Astrocyte of the spinal cord (primary cell): ENCODE measurements at regions not wholly inside any gene's neighbourhood (a gene's known extent, or its start where the extent isn't known, plus 50 kb on each side); places are given as distances from the start of the nearest gene placed in this dataset.
A peak's percentile ranks its signal among the peaks of the same experiment; 100 is the strongest.

ENCODE experiments used
- DNase-seq: peaks from one replicate; pipeline ENCODE4 v3.0.0; 2011; ENCODE audit warnings: low read depth, low spot score
- H3K4me3 ChIP-seq: 2 replicates; pipeline ENCODE4 v1.5.1; 2011; ENCODE audit warnings: low read depth, mild to moderate bottlenecking, low read length, moderate library complexity
- in situ Hi-C: cut with HindIII; loops from 2 replicates; pipeline ENCODE4 v1.10.0; 2017; ENCODE audit warnings: low sequenced_read_pairs
- TF ChIP-seq, protein P1 (sequence below): IDR thresholded peaks from 2 replicates; pipeline ENCODE4 v1.5.1; 2012; ENCODE audit warnings: low read depth, mild to moderate bottlenecking, low read length, inconsistent platforms

DNA sequence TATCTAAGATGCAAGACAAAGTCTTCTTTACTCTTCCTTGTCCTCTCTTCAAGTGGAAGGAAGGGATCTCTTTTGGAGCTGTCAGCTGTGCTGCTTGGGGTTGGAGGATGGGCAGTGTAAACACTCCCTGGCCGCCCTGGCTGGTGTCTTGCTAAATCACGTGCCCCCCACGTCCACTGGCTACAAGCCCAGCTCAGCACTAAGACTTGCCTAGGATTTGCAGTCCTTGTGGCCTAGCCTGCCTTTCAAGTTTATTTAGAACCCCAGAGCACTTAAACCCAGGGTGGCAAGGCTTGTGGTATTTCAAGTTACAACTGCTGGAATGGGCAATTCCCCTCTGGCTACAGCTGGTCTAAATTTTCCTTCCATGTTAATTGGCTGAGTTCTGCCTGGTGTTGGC is 272.4 kb upstream of the MYO3A start:
- DNase-seq = no peak
- no peak overlapping the region for H3K4me3 ChIP-seq
- TF ChIP-seq, protein P1, sequence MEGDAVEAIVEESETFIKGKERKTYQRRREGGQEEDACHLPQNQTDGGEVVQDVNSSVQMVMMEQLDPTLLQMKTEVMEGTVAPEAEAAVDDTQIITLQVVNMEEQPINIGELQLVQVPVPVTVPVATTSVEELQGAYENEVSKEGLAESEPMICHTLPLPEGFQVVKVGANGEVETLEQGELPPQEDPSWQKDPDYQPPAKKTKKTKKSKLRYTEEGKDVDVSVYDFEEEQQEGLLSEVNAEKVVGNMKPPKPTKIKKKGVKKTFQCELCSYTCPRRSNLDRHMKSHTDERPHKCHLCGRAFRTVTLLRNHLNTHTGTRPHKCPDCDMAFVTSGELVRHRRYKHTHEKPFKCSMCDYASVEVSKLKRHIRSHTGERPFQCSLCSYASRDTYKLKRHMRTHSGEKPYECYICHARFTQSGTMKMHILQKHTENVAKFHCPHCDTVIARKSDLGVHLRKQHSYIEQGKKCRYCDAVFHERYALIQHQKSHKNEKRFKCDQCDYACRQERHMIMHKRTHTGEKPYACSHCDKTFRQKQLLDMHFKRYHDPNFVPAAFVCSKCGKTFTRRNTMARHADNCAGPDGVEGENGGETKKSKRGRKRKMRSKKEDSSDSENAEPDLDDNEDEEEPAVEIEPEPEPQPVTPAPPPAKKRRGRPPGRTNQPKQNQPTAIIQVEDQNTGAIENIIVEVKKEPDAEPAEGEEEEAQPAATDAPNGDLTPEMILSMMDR = no peak
- in situ Hi-C loops = no loop called here

DNA sequence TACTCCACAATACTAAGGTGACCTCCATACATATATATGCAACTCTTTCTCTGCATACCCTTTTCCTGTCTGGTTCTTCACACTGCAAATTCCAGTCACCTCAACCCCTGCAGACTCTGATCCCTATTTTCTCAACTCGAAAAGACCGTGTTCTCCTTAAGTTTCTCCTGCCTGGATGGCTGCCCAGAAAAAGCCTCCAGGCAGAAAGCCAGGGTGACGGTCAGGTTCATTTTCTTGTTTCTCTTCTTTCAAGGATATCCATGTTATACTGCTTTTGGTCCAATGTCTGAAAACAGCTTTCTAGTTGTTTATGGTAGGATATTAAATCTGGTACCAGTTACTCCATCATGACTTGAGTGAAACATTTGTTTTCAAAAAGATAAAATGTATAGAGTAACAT is 267.8 kb upstream of the MYO3A start:
- no peak overlapping the region for H3K4me3 ChIP-seq
- peak; percentile 39 for DNase-seq
- in situ Hi-C loops = no loop called here
- TF ChIP-seq, protein P1 = no peak

DNA sequence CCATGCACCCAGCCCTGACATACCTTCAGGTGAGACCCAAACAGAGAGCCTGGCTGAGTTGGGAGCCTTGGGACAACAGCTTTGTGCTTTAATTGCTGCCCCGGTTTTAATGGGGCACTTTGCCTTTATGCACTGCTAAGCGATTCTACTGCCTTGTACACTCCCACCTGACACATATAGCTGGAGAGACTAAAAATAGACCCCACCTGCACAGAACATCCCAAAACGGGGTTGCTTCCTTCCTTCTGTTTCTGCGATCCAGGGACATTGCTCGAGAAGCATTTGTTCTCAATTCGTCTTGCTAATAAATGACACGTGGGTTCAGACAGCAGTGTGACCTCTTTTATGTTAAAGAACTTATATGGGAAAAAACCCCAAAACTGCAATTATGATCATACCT is 258.8 kb upstream of the MYO3A start:
- no peak overlapping the region for H3K4me3 ChIP-seq
- TF ChIP-seq, protein P1 = no peak
- no peak for DNase-seq
- in situ Hi-C loops = no loop called here

DNA sequence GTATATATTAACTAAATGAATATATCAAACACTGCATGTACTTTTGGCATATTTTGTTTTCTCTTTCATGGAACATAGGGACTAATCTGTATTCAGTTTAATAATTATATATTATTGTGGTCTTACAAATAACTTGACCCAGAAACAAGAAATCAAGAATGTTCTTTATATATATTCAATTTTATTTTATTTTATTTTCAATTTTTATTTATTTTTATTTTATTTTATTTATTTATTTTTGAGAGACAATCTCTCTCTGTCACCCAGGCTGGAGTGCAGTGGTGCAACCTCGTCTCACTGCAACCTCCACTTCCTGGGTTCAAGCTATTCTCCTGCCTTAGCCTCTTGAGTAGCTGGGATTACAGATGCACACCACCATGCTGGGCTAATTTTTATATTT is 258.4 kb upstream of the MYO3A start:
- TF ChIP-seq, protein P1 = no peak
- in situ Hi-C loops = no loop called here
- H3K4me3 ChIP-seq = no peak overlapping the region
- DNase-seq = no peak

DNA sequence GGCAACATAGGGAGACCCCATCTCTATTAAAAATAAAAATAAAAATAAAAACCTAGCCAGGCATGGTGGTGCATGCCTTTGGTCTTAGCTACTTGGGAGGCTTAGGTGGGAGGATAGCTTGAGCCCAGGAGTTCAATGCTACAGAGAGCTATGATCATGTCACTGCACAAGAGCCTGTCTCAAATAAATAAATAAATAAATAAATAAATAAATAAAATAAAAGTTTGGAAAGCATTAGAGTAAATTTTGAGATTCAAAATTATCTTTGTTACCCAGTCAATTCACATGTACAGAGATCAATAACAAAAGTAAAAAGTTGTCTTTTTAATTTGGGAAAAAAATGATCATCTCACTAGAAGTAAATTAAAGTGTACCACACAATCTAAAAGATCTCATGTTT is 255.8 kb upstream of the MYO3A start:
- no peak for DNase-seq

DNA sequence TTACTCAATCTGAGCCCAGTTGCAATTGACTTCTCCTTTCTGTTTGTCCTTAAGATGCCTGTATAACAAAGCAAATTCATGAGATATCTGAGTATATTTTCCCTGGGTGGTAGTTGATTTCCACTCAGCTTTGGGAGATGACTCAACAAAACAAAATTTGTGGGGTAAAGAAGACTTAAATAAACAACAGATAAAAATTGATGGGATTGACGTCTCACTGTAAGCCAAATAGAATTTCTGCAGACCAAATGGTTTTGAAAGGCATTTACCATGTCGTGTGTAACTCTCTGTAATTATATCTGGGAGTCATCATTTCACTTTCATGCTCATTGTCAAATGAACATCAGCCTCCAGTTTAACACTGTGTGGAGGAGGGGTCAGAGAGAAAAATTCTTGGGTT is 255.4 kb upstream of the MYO3A start:
- TF ChIP-seq, protein P1 = no peak
- in situ Hi-C loops = no loop called here
- H3K4me3 ChIP-seq = no peak overlapping the region
- DNase-seq = no peak

More for the DNA sequence above, 255.8 kb upstream of the MYO3A start:
- TF ChIP-seq, protein P1 = no peak
- H3K4me3 ChIP-seq = no peak overlapping the region
- in situ Hi-C loops = no loop called here
